Fibroblast of villous mesenchyme (primary cell): ENCODE measurements at regions not wholly inside any gene's neighbourhood (a gene's known extent, or its start where the extent isn't known, plus 50 kb on each side); places are given as distances from the start of the nearest gene placed in this dataset.
"Not testable (repeated sequence)": the region's sequence is repeated elsewhere in the genome, so short reads cannot be mapped to it uniquely, and the experiment has no call there.

Experiments used
- DNase-seq: peaks from one replicate; pipeline ENCODE4 v3.0.0-alpha.2; 2010; ENCODE audit warnings: low read depth
- H3K4me3 ChIP-seq: 2 replicates; pipeline ENCODE4 v1.5.1; 2011; ENCODE audit warnings: low read depth, mild to moderate bottlenecking, low read length
- CTCF ChIP-seq: IDR thresholded peaks from 2 replicates; pipeline ENCODE4 v1.5.1; 2012; ENCODE audit warnings: low read depth, mild to moderate bottlenecking, low read length; ENCODE audit not compliant: insufficient read depth

DNA sequence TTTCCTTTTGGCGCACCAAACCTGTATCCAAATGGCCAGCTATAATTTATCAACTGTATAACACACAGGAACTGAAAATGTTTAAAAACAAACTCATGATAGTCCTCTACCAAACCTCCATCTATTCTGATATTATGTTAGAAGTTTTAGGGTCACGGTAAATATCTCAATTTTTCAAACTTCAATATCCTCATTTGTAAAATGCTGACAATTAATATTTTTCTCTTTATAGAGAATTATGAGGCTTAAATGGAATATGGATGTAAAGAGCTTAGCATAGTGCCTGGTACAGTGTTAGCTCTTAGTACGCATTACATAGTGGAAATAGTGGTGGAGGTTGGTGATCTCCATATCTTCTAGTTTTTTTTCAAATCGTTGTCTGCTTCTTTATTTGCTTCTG is 917.6 kb downstream of the TLE4 start:
- H3K4me3 ChIP-seq, result no peak overlapping the region
- no peak for DNase-seq
- TF ChIP-seq CTCF, result no peak

DNA sequence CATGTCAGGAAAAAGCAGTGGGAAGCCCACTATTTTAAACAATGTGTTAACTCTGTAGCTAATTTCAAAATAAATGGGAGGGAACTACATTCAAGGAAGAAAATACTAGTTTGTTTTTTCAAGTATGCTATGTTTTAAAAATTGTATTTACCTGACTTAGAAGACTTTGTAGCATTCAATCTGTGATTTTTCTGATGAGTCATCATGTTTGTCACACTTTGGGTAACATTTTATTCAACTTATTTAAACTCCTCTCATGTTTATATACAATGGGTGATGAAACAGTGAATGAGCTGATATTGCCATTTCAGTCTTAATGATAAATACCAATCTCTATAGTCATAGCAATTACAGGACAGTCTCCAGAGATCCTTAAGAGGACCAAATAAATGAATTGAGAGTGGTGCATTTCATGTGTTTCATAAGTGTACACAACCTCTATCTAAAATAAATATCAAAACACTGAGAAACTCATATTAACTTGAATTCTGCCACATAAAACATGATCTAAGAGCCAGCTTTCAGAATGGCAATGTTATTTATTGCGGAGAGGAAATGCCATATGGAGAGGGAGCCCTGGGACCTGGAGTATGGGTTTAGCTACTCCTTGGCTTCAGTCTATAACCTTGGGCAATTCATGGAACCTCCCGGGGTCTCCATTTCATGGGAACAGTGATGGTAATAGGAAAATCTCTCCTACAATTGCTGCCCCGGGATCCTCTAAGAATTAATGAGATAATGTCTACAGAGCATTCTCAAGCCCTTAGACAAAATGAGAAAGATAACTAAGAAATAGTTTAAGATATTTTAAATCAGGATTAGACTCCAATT is 913.9 kb downstream of the TLE4 start:
- no peak for DNase-seq

GRCh38 chr9:80482251-80482650 is 910.5 kb downstream of the TLE4 start:
- not testable (repeated sequence) for H3K4me3 ChIP-seq, DNase-seq

More for the DNA sequence above, 913.9 kb downstream of the TLE4 start:
- no peak overlapping the region for H3K4me3 ChIP-seq
- TF ChIP-seq CTCF, result no peak

GRCh38 chr9:80467632-80468031 is 895.9 kb downstream of the TLE4 start:
- no peak for DNase-seq
- H3K4me3 ChIP-seq, result no peak overlapping the region
- TF ChIP-seq CTCF, result no peak

GRCh38 chr9:80465556-80465955 is 893.8 kb downstream of the TLE4 start:
- no peak for DNase-seq
- no peak overlapping the region for H3K4me3 ChIP-seq
- TF ChIP-seq CTCF, result no peak

GRCh38 chr9:80449513-80449912 is 877.7 kb downstream of the TLE4 start:
- TF ChIP-seq CTCF, result no peak
- H3K4me3 ChIP-seq, result no peak overlapping the region
- DNase-seq, result no peak

GRCh38 chr9:80448996-80449395 is 877.2 kb downstream of the TLE4 start:
- TF ChIP-seq CTCF, result no peak
- no peak overlapping the region for H3K4me3 ChIP-seq
- no peak for DNase-seq
